Stimulated activated CD4-positive, alpha-beta T cell treated with anti-CD3 and anti-CD28 coated beads, TNF-alpha, amount 100 ng/mL, for 24 hours (primary cell): ENCODE measurements at regions not wholly inside any gene's neighbourhood (a gene's known extent, or its start where the extent isn't known, plus 50 kb on each side); places are given as distances from the start of the nearest gene placed in this dataset.

Experiments
- DNase-seq, 3 experiments: peaks; one replicate each; pipeline ENCODE4 v3.0.0-alpha.2; 2020; ENCODE audit warnings: low read depth in 3 of 3

GRCh38 chr22:27331526-27332281 lies 469.9 kb downstream of the MN1 start:
- DNase-seq = no peak

GRCh38 chr22:27335102-27335660 lies 466.4 kb downstream of the MN1 start:
- DNase-seq = no peak

- no peak for DNase-seq
These were observed 465.1 kb downstream of the MN1 start for GRCh38 chr22:27336151-27337090.

- no peak for DNase-seq
These were observed 463.9 kb downstream of the MN1 start for GRCh38 chr22:27337676-27338075.

GRCh38 chr22:27340047-27340446 lies 461.5 kb downstream of the MN1 start:
- no peak for DNase-seq

GRCh38 chr22:27344546-27344945 lies 457.0 kb downstream of the MN1 start:
- DNase-seq = no peak

- DNase-seq = no peak
These were observed 455.9 kb downstream of the MN1 start for GRCh38 chr22:27345691-27346090.

- no peak for DNase-seq
These were observed 453.6 kb downstream of the MN1 start for GRCh38 chr22:27347951-27348350.

- DNase-seq = no peak
These were observed 452.9 kb downstream of the MN1 start for GRCh38 chr22:27348634-27349033.

- DNase-seq = no peak
These were observed 452.1 kb downstream of the MN1 start for GRCh38 chr22:27349456-27349855.

GRCh38 chr22:27350306-27350705 lies 451.2 kb downstream of the MN1 start:
- DNase-seq = no peak

GRCh38 chr22:27352426-27352825 lies 449.1 kb downstream of the MN1 start:
- DNase-seq = no peak

- no peak for DNase-seq
These were observed 443.3 kb downstream of the MN1 start for GRCh38 chr22:27358096-27358870.

GRCh38 chr22:27370269-27370668 lies 431.3 kb downstream of the MN1 start:
- DNase-seq = no peak

GRCh38 chr22:27370987-27371386 lies 430.6 kb downstream of the MN1 start:
- DNase-seq = no peak

GRCh38 chr22:27372364-27372763 lies 429.2 kb downstream of the MN1 start:
- DNase-seq = no peak

- DNase-seq = no peak
These were observed 428.4 kb downstream of the MN1 start for GRCh38 chr22:27372969-27373670.

GRCh38 chr22:27377501-27378295 lies 423.9 kb downstream of the MN1 start:
- no peak for DNase-seq

GRCh38 chr22:27378311-27378800 lies 423.2 kb downstream of the MN1 start:
- no peak for DNase-seq

GRCh38 chr22:27378995-27379394 lies 422.6 kb downstream of the MN1 start:
- no peak for DNase-seq
